Iris pigment epithelial cell (primary cell): ENCODE measurements at regions not wholly inside any gene's neighbourhood (a gene's known extent, or its start where the extent isn't known, plus 50 kb on each side); places are given as distances from the start of the nearest gene placed in this dataset.

Experiments
- DNase-seq: peaks from one replicate; pipeline ENCODE4 v3.0.0-alpha.2; 2011; ENCODE audit warnings: low read depth

- DNase-seq = no peak
Observed at GRCh38 chr1:244952280-244952933, 88.1 kb upstream of the HNRNPU start.

DNA sequence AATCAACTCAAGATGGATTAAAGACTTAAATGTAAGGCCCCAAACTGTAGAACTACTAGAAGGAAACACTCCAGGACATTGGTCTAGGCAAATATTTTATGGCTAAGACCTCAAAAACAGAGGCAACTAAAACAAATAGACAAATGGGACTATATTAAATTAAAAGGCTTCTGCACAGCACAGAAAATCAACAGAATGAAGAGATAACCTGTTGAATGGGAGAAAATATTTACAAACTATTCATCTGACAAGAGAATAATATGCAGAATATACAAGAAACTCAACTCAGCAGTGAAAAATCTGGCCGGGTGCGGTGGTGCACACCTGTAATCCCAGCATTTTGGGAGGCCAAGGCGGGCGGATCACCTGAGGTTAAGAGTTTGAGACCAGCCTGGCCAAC lies 84.1 kb upstream of the HNRNPU start:
- DNase-seq = no peak

DNA sequence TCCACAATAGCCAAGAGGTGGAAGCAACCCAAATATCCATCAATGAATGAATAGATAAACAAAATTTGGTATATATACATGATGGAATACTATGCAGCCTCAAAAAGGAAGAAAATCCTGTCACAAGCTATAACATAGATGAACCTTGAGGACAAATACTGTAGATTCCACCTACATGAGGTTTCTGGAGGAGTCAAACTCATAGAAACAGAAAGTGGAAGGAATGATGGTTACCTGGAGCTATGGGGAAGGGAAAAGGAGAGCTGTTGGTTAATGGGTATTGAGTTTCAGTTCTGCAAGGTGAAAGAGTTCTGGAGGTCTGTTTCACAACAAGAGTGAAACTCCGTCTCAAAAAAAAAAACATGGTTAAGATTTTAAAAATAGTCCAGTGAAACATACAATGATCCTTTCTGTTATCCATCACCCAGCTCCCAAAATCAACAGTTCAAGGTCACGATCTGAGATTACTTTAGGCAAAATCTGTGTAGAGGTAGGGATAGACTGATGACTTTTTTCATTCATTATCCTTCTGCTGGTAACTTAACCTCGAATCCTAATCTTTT lies 80.8 kb upstream of the HNRNPU start:
- DNase-seq = no peak

- DNase-seq = no peak
Observed at GRCh38 chr1:244941121-244941520, 76.8 kb upstream of the HNRNPU start.

- no peak for DNase-seq
Observed at GRCh38 chr1:244937099-244937498, 72.8 kb upstream of the HNRNPU start.

DNA sequence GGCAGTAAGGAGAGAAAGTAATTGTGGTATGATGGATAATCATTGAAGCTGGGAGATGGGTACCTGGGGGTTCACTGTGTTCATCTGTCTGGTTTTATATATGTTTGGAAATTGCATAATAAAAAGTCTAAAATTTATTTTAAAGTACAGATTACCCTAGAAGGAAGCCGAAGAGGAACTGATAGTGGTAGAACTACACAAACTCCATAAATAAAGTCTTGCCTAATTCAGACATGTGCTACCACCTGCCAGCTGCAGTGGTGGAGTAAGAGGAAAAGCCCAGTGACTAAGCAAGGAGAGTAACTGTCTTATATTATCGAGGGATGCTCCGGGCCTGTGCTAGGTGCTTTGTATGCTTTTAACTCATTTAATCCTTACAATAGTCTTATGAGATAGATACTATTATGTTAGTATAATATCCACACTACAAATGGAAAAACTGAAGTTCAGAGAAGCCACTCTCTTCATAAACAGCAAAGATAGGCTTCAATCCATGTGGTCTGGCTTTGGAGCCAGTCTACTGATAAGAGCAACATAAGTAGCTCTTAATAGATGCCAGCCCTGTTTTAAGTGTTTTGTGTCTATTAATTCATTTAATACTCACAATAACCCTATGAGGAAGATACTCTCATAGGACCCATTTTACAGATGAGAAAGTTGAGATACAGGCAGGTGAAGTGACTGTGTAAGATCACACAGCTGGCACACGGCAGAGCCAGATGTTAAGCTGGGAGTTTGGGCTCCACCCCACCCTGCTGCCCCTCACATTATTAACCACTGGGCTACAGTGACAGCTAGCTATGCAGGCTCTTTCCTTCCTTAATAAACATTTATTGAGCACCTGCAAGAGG lies 56.8 kb upstream of the HNRNPU start:
- DNase-seq = no peak

GRCh38 chr1:244919320-244920282 lies 55.3 kb upstream of the HNRNPU start:
- DNase-seq = no peak

DNA sequence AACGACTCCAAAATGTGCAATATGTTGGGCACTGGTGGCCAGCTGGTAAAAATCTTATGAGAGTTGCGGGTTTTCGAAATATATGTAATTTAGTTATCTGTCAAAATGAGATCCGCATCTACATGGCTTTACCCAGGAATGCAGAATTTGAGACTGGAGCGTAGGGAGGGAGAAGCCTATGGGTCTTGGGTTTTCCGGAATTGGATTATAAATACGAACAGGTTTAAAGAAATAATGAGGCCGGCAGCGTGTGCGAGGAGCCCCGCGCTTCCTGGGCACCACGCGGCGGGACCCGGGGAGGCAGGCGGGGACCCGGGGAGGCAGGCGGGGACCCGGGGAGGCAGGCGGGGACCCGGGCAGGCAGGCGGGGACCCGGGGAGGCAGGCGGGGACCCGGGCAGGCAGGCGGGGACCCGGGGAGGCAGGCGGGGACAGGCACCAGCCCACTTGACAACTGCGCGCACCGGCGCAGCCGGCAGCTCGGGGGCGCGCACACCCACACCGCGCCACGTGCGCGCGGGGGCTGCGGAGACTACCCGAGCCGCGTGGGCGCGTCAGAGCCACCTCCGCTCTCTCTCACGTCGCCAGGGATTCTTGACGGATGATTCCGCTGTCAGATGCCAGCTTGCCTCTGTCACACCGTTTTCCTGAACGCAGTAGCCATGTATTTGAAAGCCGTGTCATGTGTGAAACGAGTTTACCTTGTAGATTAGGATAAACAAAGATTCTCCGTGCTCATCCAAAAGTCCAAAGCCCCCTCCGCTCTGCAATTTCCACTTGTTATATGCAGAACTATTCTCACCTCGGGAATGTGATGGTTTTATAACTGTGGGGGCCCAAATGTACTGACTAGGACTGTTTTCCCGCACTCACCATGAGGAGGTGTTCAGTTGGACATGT lies 54.3 kb upstream of the HNRNPU start:
- DNase-seq = no peak

DNA sequence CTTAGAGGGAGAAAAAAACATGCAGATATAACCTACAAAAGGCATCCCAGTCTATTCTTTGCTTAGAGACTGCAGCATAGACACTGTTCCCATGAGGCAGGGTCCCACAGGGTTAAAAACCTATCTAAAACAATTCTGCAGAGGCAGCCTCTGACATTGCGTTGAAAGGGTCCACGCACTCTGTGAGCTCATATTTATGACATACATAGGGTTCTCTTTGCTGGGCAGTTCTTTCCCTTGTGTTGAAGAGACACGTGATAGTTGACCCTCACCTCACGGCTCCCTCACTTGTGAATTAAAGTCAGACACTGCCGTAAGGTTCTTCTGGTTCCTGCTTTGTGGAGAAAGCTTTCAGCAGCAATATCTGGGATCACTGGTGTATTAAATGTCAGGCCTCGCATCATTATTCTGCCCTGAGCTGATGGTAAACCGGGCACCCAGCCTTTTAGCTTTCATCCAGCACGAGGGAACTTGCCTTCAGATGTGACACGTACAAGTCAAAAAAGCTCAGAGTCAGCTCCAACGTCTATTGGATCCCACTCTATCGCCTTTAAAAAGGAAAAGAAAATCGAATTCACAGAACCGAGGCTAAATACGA lies 52.8 kb upstream of the HNRNPU start:
- DNase-seq = no peak

DNA sequence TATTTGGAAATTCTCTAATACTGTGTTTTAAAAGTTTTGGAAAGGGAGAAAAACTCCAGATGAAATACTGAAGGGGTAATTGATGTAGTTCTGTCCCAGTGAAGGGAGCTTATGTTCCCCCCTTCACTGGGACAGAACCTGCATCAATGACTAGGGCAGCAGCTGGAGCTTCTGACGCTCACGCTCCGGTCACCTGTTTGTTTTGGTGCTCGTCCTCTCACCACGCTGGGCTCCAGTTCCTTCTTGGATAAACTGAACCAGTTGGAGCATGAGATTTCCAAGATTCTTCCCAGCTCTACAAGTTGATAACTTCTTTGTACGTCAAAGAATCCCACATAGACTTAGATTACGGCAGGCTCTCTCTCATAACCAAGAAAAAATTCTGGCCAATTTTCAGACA lies 51.4 kb upstream of the HNRNPU start:
- no peak for DNase-seq

DNA sequence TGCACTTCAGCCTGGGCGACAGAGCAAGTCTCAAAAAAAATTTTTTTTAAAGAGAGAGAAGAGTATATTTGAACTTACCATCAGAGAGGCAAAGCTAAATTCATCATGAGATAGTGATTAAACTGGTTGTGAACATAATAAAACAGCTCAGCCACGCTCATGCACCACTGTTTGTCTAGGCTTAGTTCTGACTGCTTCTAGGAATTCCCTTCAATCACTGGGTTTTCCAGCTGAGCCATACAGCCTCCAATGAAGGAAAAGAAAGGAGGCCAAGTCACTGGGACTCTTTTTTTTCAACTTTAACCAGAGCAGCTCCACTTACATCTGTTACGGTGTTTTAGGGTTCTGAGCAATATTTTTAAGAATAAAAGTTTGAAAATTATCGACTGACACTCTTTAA lies 50.4 kb upstream of the HNRNPU start:
- DNase-seq = no peak
